Mesenchymal stem cell (in vitro differentiated cells and primary cell): ENCODE measurements at regions not wholly inside any gene's neighbourhood (a gene's known extent, or its start where the extent isn't known, plus 50 kb on each side); places are given as distances from the start of the nearest gene placed in this dataset.

Source experiments
- DNase-seq: peaks from one replicate; pipeline ENCODE4 v3.0.0-alpha.2; 2013
- H2AFZ ChIP-seq: one replicate; pipeline ENCODE4 v1.6.1; 2013; ENCODE audit warnings: low read depth, mild to moderate bottlenecking, control low read depth, inconsistent platforms, low read length, moderate library complexity
- H2AK5ac ChIP-seq: 2 replicates; pipeline ENCODE4 v1.6.1; 2013; ENCODE audit warnings: low read length, moderate library complexity, mild to moderate bottlenecking, inconsistent platforms; ENCODE audit not compliant: severe bottlenecking
- H2BK120ac ChIP-seq: one replicate; pipeline ENCODE4 v1.6.1; 2013; ENCODE audit warnings: low read depth, mild to moderate bottlenecking, inconsistent platforms, low read length, moderate library complexity
- H2BK12ac ChIP-seq, 2 experiments: one replicate each; pipeline ENCODE4 v1.6.1; 2013; ENCODE audit warnings: inconsistent platforms in 2 of 2, low read length in 2 of 2, mild to moderate bottlenecking in 2 of 2, moderate library complexity in 2 of 2, control low read depth in 1 of 2
- H2BK15ac ChIP-seq: one replicate; pipeline ENCODE4 v1.6.1; 2013; ENCODE audit warnings: mild to moderate bottlenecking, low read depth, inconsistent platforms; ENCODE audit not compliant: poor library complexity, severe bottlenecking
- H2BK5ac ChIP-seq: 2 replicates; pipeline ENCODE4 v1.6.1; 2013; ENCODE audit warnings: low read depth, mild to moderate bottlenecking, low read length, control low read depth, inconsistent platforms; ENCODE audit not compliant: poor library complexity, severe bottlenecking
- H3K14ac ChIP-seq, 2 experiments: one replicate each; pipeline ENCODE4 v1.6.1; 2013; ENCODE audit warnings: inconsistent platforms in 2 of 2, low read length in 2 of 2, control low read depth in 1 of 2, mild to moderate bottlenecking in 1 of 2, moderate library complexity in 1 of 2
- H3K18ac ChIP-seq, 2 experiments: one replicate each; pipeline ENCODE4 v1.6.1; 2013; ENCODE audit warnings: inconsistent platforms in 2 of 2, low read length in 2 of 2, control low read depth in 1 of 2, low read depth in 1 of 2, mild to moderate bottlenecking in 1 of 2
- H3K23ac ChIP-seq, 2 experiments: one replicate each; pipeline ENCODE4 v1.6.1; 2013; ENCODE audit warnings: inconsistent platforms in 2 of 2, low read length in 2 of 2, mild to moderate bottlenecking in 2 of 2, moderate library complexity in 2 of 2, control low read depth in 1 of 2
- H3K27ac ChIP-seq: 2 replicates; pipeline ENCODE4 v1.5.1; 2013; ENCODE audit warnings: mild to moderate bottlenecking, moderate library complexity, low read length, control low read depth, inconsistent platforms; ENCODE audit not compliant: poor library complexity, severe bottlenecking
- H3K27me3 ChIP-seq, 2 experiments: 2 replicates each; pipeline versions ENCODE4 v1.6.1 to v1.7.0; 2013; ENCODE audit warnings: low read length in 2 of 2, mild to moderate bottlenecking in 2 of 2, moderate library complexity in 2 of 2, control low read depth in 1 of 2, inconsistent platforms in 1 of 2; ENCODE audit not compliant: control insufficient read depth in 1 of 2, insufficient read depth in 1 of 2
- H3K36me3 ChIP-seq, 2 experiments: 2 replicates each; pipeline versions ENCODE4 v1.6.1 to v1.7.0; 2013; ENCODE audit warnings: low read length in 2 of 2, control low read depth in 1 of 2, inconsistent platforms in 1 of 2, low read depth in 1 of 2, mild to moderate bottlenecking in 1 of 2; ENCODE audit not compliant: insufficient read depth in 2 of 2, control insufficient read depth in 1 of 2
- H3K4ac ChIP-seq, 2 experiments: one replicate each; pipeline ENCODE4 v1.6.1; 2013; ENCODE audit warnings: inconsistent platforms in 2 of 2, low read length in 2 of 2, mild to moderate bottlenecking in 2 of 2, moderate library complexity in 2 of 2, control low read depth in 1 of 2, low read depth in 1 of 2
- H3K4me1 ChIP-seq: 2 replicates; pipeline ENCODE4 v1.6.1; 2013; ENCODE audit warnings: low read depth, low read length, control low read depth; ENCODE audit not compliant: control insufficient read depth, insufficient read depth
- H3K4me2 ChIP-seq: 2 replicates; pipeline ENCODE4 v1.6.1; 2013; ENCODE audit warnings: low read length, mild to moderate bottlenecking, inconsistent platforms; ENCODE audit not compliant: poor library complexity, severe bottlenecking
- H3K4me3 ChIP-seq, 2 experiments: 2 replicates each; pipeline versions ENCODE4 v1.5.1 to v1.7.0; 2013; ENCODE audit warnings: low read length in 2 of 2, mild to moderate bottlenecking in 2 of 2, control low read depth in 1 of 2, low read depth in 1 of 2; ENCODE audit not compliant: insufficient read depth in 1 of 2
- H3K79me1 ChIP-seq: replicated peaks from 2 replicates; pipeline ENCODE4 v1.6.1; 2013; ENCODE audit warnings: mild to moderate bottlenecking, control low read depth, low read length, inconsistent platforms; ENCODE audit not compliant: poor library complexity, severe bottlenecking
- H3K9ac ChIP-seq: 2 replicates; pipeline ENCODE4 v1.7.0; 2013; ENCODE audit warnings: mild to moderate bottlenecking, low read length, moderate library complexity
- H3K9me3 ChIP-seq: 2 replicates; pipeline ENCODE4 v1.7.0; 2013; ENCODE audit warnings: mild to moderate bottlenecking, low read length; ENCODE audit not compliant: control insufficient read depth
- H4K8ac ChIP-seq: one replicate; pipeline ENCODE4 v1.6.1; 2013; ENCODE audit warnings: inconsistent platforms, mild to moderate bottlenecking, low read length, moderate library complexity
- H4K91ac ChIP-seq: one replicate; pipeline ENCODE4 v1.6.1; 2013; ENCODE audit warnings: mild to moderate bottlenecking, low read length, inconsistent platforms
- WGBS: methylation state at CpG from one replicate; pipeline ENCODE4 v1.1.7; 2013; ENCODE audit warnings: mixed read lengths; 5-methylcytosine and 5-hydroxymethylcytosine counted together

- Histone ChIP-seq H3K23ac (no peak overlapping the region), H2BK5ac (no peak overlapping the region), H2AFZ (no peak overlapping the region), H3K9ac (no peak overlapping the region), H2AK5ac (no peak overlapping the region), H3K79me1 (no peaks in the 10 kb centered on the region), H3K4me3 (no peak overlapping the region), H3K27me3 (no peaks in the 10 kb centered on the region), H2BK15ac (no peak overlapping the region), H2BK120ac (no peak overlapping the region), H3K27ac (no peak overlapping the region), H4K8ac (no peak overlapping the region), H3K18ac (no peak overlapping the region), H3K4me2 (no peak overlapping the region), H3K4ac (no peak overlapping the region), H3K4me1 (no peaks in the 10 kb centered on the region), H3K36me3 (no peaks in the 10 kb centered on the region), H4K91ac (no peak overlapping the region), H3K9me3 (no peaks in the 10 kb centered on the region), H2BK12ac (no peak overlapping the region), H3K14ac (no peak overlapping the region)
- no peak for DNase-seq
- 92% methylated on average over 1 of the region's 1 CpG for WGBS
Observed at GRCh38 chr5:33287242-33287641, 153.5 kb upstream of the TARS1 start.

- Histone ChIP-seq H2BK120ac (no peak overlapping the region), H2AK5ac (no peak overlapping the region), H2BK12ac (no peak overlapping the region), H2BK15ac (no peak overlapping the region), H3K4me2 (no peak overlapping the region), H4K91ac (peak overlapping the region; percentile 64), H3K4ac (no peak overlapping the region), H3K18ac (peak overlapping the region in 1 of 2 experiments; percentile 19), H2AFZ (no peak overlapping the region), H3K9me3 (no peaks in the 10 kb centered on the region), H3K9ac (no peak overlapping the region), H4K8ac (no peak overlapping the region), H2BK5ac (no peak overlapping the region), H3K27me3 (no peaks in the 10 kb centered on the region), H3K27ac (no peak overlapping the region), H3K4me1 (no peaks in the 10 kb centered on the region), H3K79me1 (no peaks in the 10 kb centered on the region), H3K14ac (no peak overlapping the region), H3K36me3 (no peaks in the 10 kb centered on the region), H3K23ac (no peak overlapping the region), H3K4me3 (no peak overlapping the region)
- WGBS: 85% methylated on average over 3 of the region's 3 CpGs
- DNase-seq: no peak
Observed at GRCh38 chr5:33291216-33292000, 149.4 kb upstream of the TARS1 start.

GRCh38 chr5:33297760-33298216, 143.0 kb upstream of the TARS1 start:
- no peak for DNase-seq
- H3K27me3 ChIP-seq: no peaks in the 10 kb centered on the region
- H3K14ac ChIP-seq: peak overlapping the region in 1 of 2 experiments; percentile 60
- H4K8ac ChIP-seq: peak overlapping the region; percentile 64
- H4K91ac ChIP-seq: no peak overlapping the region
- H2AK5ac ChIP-seq: peak overlapping the region; percentile 65
- H2BK12ac ChIP-seq: peak overlapping the region in 1 of 2 experiments; percentile 72
- H2BK120ac ChIP-seq: no peak overlapping the region
- H2BK15ac ChIP-seq: no peak overlapping the region
- 97% methylated on average over 23 of the region's 23 CpGs for WGBS
- H3K4me2 ChIP-seq: no peak overlapping the region
- no peak overlapping the region for H3K9ac ChIP-seq
- H3K23ac ChIP-seq: no peak overlapping the region
- no peak overlapping the region for H3K4me3 ChIP-seq
- no peak overlapping the region for H3K27ac ChIP-seq
- no peak overlapping the region for H2BK5ac ChIP-seq
- no peak overlapping the region for H2AFZ ChIP-seq
- H3K36me3 ChIP-seq: no peaks in the 10 kb centered on the region
- peak overlapping the region in 1 of 2 experiments; percentile 33 for H3K18ac ChIP-seq
- H3K9me3 ChIP-seq: peaks cover 3% of the 10 kb centered on the region
- H3K79me1 ChIP-seq: no peaks in the 10 kb centered on the region
- peak overlapping the region in 1 of 2 experiments; percentile 16 for H3K4ac ChIP-seq
- no peaks in the 10 kb centered on the region for H3K4me1 ChIP-seq

- peak overlapping the region; percentile 66 for H3K9ac ChIP-seq
- H2BK5ac ChIP-seq: no peak overlapping the region
- H3K27me3 ChIP-seq: no peaks in the 10 kb centered on the region
- H3K18ac ChIP-seq: peak overlapping the region in 1 of 2 experiments; percentile 28
- H2BK120ac ChIP-seq: no peak overlapping the region
- H4K91ac ChIP-seq: no peak overlapping the region
- WGBS: 100% methylated on average over 1 of the region's 5 CpGs
- H3K23ac ChIP-seq: no peak overlapping the region
- peak overlapping the region in 1 of 2 experiments; percentile 47 for H3K4ac ChIP-seq
- H2BK12ac ChIP-seq: no peak overlapping the region
- no peaks in the 10 kb centered on the region for H3K79me1 ChIP-seq
- H3K36me3 ChIP-seq: no peaks in the 10 kb centered on the region
- peak overlapping the region; percentile 24 for H3K27ac ChIP-seq
- H3K14ac ChIP-seq: no peak overlapping the region
- no peak overlapping the region for H4K8ac ChIP-seq
- H3K4me2 ChIP-seq: no peak overlapping the region
- H2BK15ac ChIP-seq: no peak overlapping the region
- DNase-seq: peak; percentile 62
- no peak overlapping the region for H2AFZ ChIP-seq
- H3K4me1 ChIP-seq: no peaks in the 10 kb centered on the region
- H2AK5ac ChIP-seq: no peak overlapping the region
- peaks cover 3% of the 10 kb centered on the region for H3K9me3 ChIP-seq
- H3K4me3 ChIP-seq: peak overlapping the region in 1 of 2 experiments; percentile 7
Observed at GRCh38 chr5:33299621-33300208, 141.1 kb upstream of the TARS1 start.
